Activated CD4-positive, alpha-beta T cell treated with anti-CD3 and anti-CD28 coated beads for 36 hours (primary cell): ENCODE measurements at regions not wholly inside any gene's neighbourhood (a gene's known extent, or its start where the extent isn't known, plus 50 kb on each side); places are given as distances from the start of the nearest gene placed in this dataset.
"Not testable (repeated sequence)": the region's sequence is repeated elsewhere in the genome, so short reads cannot be mapped to it uniquely, and the experiment has no call there.

ENCODE experiments used
- ATAC-seq: fragments of 200-7000 bp; cut with Tn5 transposase; one replicate; pipeline ENCODE4 v1.10.0; 2021; ENCODE audit warnings: mild to moderate bottlenecking, moderate library complexity
- CTCF ChIA-PET: fragments of 350-600 bp; sonication (Branson Sonifier 250); formaldehyde crosslinking; loops from one replicate; lab custom pipeline; 2021; ENCODE audit warnings: antibody characterized with exemption; lab: Charles Lee
- POLR2A ChIA-PET: fragments of 350-600 bp; sonication (Branson Sonifier 250); formaldehyde crosslinking; loops from one replicate; lab custom pipeline; 2021; ENCODE audit warnings: antibody characterized with exemption, inconsistent platforms; lab: Charles Lee
- DNase-seq: peaks from one replicate; pipeline ENCODE4 v3.0.0-alpha.2; 2020
- H3K27ac Mint-ChIP-seq: one replicate; pipeline ENCODE4 v1.8.0; 2021; ENCODE audit warnings: mixed read lengths
- H3K27me3 Mint-ChIP-seq: one replicate; pipeline ENCODE4 v1.8.0; 2021; ENCODE audit warnings: mixed read lengths
- H3K36me3 Mint-ChIP-seq: one replicate; pipeline ENCODE4 v1.8.0; 2021; ENCODE audit warnings: low read depth, mixed read lengths
- H3K4me1 Mint-ChIP-seq: one replicate; pipeline ENCODE4 v1.8.0; 2021; ENCODE audit warnings: mixed read lengths
- H3K4me3 Mint-ChIP-seq: one replicate; pipeline ENCODE4 v1.8.0; 2021; ENCODE audit warnings: mild to moderate bottlenecking, moderate library complexity, mixed read lengths
- H3K9me3 Mint-ChIP-seq: one replicate; pipeline ENCODE4 v1.8.0; 2021; ENCODE audit warnings: low read depth, mixed read lengths
- intact Hi-C, 2 experiments: fragments of 100-400 bp; cut with DNase I in 1 of 2; cut with micrococcal nuclease in 1 of 2; formaldehyde crosslinking; loops; one replicate each; pipeline versions ENCODE4 v1.14.2 to v1.15.1; 2022 to 2024; cut with DNase I, micrococcal nuclease

DNA sequence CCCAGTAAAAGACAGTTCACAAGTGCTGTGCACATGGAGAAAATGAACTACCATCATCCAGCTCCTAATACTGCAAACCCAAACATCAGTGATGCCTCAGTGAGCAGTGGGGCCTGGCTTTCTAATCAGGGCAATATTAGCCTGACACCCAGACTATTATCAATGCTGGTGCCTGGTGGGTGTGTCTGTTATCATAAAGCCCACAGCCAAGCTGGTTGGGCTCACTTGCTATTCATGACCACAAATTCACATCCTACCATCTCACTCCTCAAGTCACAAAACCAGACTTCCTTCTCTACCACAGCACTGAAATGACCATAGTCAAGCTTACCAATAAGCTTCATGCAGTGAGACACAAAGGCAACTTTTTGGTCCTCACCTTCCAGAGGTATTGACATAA, 180.8 kb upstream of the PLN start:
- no peak overlapping the region for H3K4me3 Mint-ChIP-seq
- ChIA-PET POLR2A (no interaction called here), CTCF (interaction anchor here (1.0 to 1.1 kb wide), 2 partner anchors 11 to 82 kb away, joined by 3 to 4 read pairs; no protein-coding TSS in a partner anchor)
- intact Hi-C loops = no loop called here
- no peaks in the 10 kb centered on the region for H3K27me3 Mint-ChIP-seq
- no peak overlapping the region for H3K27ac Mint-ChIP-seq
- H3K4me1 Mint-ChIP-seq = no peaks in the 10 kb centered on the region
- peaks cover 8% of the 10 kb centered on the region for H3K9me3 Mint-ChIP-seq
- H3K36me3 Mint-ChIP-seq = no peaks in the 10 kb centered on the region
- DNase-seq (no peak), ATAC-seq (no peak)

DNA sequence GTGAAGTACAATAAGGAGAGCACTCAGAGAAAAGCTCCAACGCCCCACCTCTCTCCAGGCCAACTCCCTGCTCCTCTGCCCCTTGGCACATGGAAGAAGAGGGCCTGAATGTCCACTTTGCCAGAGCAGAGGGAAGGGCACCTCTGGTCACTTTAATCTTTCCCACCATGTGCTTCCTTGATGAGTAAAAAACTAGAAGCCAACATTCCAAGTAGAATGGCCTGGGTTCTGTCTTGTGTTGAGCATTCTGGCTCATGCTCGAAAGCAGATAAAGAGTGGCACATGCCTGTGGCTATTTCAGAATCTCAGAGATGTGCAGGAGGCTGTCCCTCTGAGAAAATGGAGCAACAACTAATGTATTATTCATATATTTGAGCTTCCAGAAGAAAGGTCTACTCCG, 177.4 kb upstream of the PLN start:
- Mint-ChIP-seq H3K4me3 (no peak overlapping the region), H3K9me3 (peaks cover 8% of the 10 kb centered on the region), H3K27ac (no peak overlapping the region), H3K36me3 (no peaks in the 10 kb centered on the region), H3K4me1 (no peaks in the 10 kb centered on the region), H3K27me3 (no peaks in the 10 kb centered on the region)
- no peak for DNase-seq
- intact Hi-C loops = no loop called here
- no peak for ATAC-seq
- CTCF ChIA-PET = interaction anchor here (0.6 kb wide), 1 partner anchor 28 kb away, joined by 3 read pairs; no protein-coding TSS in a partner anchor
- POLR2A ChIA-PET = no interaction called here

DNA sequence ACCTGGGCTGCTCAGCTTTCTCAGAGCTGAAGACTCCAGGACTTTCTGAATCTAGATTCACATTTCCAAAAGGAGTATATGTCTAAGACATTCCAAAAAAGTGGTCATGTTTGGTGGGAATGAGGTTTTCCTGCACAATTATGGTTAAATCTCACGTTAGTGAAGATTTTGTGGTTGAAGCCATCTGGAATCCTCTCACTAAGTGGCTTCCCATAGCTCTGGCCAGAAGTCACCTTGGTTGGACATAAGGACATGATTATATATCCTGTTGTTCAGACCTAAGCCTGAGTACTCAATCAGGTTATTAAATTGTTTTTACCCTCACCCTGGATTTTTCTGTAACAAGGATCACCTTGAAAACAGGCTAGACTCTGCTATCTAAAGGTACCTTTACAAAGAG, 176.1 kb upstream of the PLN start:
- H3K36me3 Mint-ChIP-seq = no peaks in the 10 kb centered on the region
- no peaks in the 10 kb centered on the region for H3K4me1 Mint-ChIP-seq
- DNase-seq (no peak), ATAC-seq (no peak)
- no peaks in the 10 kb centered on the region for H3K27me3 Mint-ChIP-seq
- no peak overlapping the region for H3K27ac Mint-ChIP-seq
- peaks cover 8% of the 10 kb centered on the region for H3K9me3 Mint-ChIP-seq
- no peak overlapping the region for H3K4me3 Mint-ChIP-seq
- intact Hi-C loops = no loop called here
- CTCF ChIA-PET = no interaction called here
- POLR2A ChIA-PET = no interaction called here

- intact Hi-C loops = no loop called here
- no peak overlapping the region for H3K4me3 Mint-ChIP-seq
- ATAC-seq (no peak), DNase-seq (no peak)
- peaks cover 8% of the 10 kb centered on the region for H3K9me3 Mint-ChIP-seq
- H3K36me3 Mint-ChIP-seq = no peaks in the 10 kb centered on the region
- CTCF ChIA-PET = no interaction called here
- H3K27ac Mint-ChIP-seq = no peak overlapping the region
- POLR2A ChIA-PET = no interaction called here
- H3K4me1 Mint-ChIP-seq = no peaks in the 10 kb centered on the region
- H3K27me3 Mint-ChIP-seq = no peaks in the 10 kb centered on the region
Measured at GRCh38 chr6:118372413-118372812, 175.7 kb upstream of the PLN start.

- H3K27ac Mint-ChIP-seq = no peak overlapping the region
- ChIA-PET CTCF (no interaction called here), POLR2A (no interaction called here)
- DNase-seq (peak; percentile 4), ATAC-seq (no peak)
- H3K4me1 Mint-ChIP-seq = no peaks in the 10 kb centered on the region
- no peak overlapping the region for H3K4me3 Mint-ChIP-seq
- intact Hi-C loops = no loop called here
- H3K36me3 Mint-ChIP-seq = peaks cover 2% of the 10 kb centered on the region
- H3K27me3 Mint-ChIP-seq = no peaks in the 10 kb centered on the region
- no peaks in the 10 kb centered on the region for H3K9me3 Mint-ChIP-seq
Measured at GRCh38 chr6:118377711-118378414, 170.2 kb upstream of the PLN start.

GRCh38 chr6:118380620-118381019, 167.5 kb upstream of the PLN start:
- H3K36me3 Mint-ChIP-seq, intact Hi-C loops, H3K27ac Mint-ChIP-seq, ATAC-seq, POLR2A ChIA-PET, H3K4me3 Mint-ChIP-seq, CTCF ChIA-PET, H3K4me1 Mint-ChIP-seq, DNase-seq, H3K27me3 Mint-ChIP-seq, H3K9me3 Mint-ChIP-seq: not testable (repeated sequence)

DNA sequence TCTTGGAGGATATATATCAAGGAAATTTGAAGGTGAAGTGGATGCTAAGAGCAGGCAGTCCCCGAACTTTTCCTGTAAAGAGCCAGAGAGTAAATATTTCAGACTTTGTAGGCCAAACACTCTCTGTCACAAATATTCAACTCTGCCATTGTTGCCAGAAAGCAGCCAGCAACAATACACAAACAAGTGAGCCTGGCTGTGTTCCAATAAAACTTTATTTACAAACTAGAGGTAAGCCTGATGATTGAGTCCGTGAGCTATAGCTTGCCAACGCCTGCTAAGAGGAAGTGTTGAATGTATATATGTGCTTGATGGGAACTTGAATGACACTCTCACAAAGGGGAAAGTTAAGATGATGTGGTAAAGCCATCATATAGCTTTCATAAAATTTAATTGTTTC, 166.0 kb upstream of the PLN start:
- H3K27me3 Mint-ChIP-seq = no peaks in the 10 kb centered on the region
- H3K27ac Mint-ChIP-seq = no peak overlapping the region
- ChIA-PET POLR2A (no interaction called here), CTCF (no interaction called here)
- DNase-seq (no peak), ATAC-seq (no peak)
- peaks cover 1% of the 10 kb centered on the region for H3K9me3 Mint-ChIP-seq
- H3K4me3 Mint-ChIP-seq = no peak overlapping the region
- intact Hi-C loops = no loop called here
- H3K36me3 Mint-ChIP-seq = peaks cover 2% of the 10 kb centered on the region
- no peaks in the 10 kb centered on the region for H3K4me1 Mint-ChIP-seq

GRCh38 chr6:118383924-118384323, 164.2 kb upstream of the PLN start:
- ATAC-seq (no peak), DNase-seq (no peak)
- ChIA-PET CTCF (no interaction called here), POLR2A (no interaction called here)
- peaks cover 2% of the 10 kb centered on the region for H3K9me3 Mint-ChIP-seq
- intact Hi-C loops = no loop called here
- no peak overlapping the region for H3K4me3 Mint-ChIP-seq
- H3K27me3 Mint-ChIP-seq = no peaks in the 10 kb centered on the region
- no peaks in the 10 kb centered on the region for H3K4me1 Mint-ChIP-seq
- no peak overlapping the region for H3K27ac Mint-ChIP-seq
- peaks cover 2% of the 10 kb centered on the region for H3K36me3 Mint-ChIP-seq

- no peak overlapping the region for H3K27ac Mint-ChIP-seq
- intact Hi-C loops = no loop called here
- H3K4me3 Mint-ChIP-seq = no peak overlapping the region
- POLR2A ChIA-PET = no interaction called here
- H3K4me1 Mint-ChIP-seq = peaks cover 3% of the 10 kb centered on the region
- peaks cover 2% of the 10 kb centered on the region for H3K9me3 Mint-ChIP-seq
- H3K36me3 Mint-ChIP-seq = no peaks in the 10 kb centered on the region
- no peaks in the 10 kb centered on the region for H3K27me3 Mint-ChIP-seq
- no peak for ATAC-seq
- no peak for DNase-seq
- CTCF ChIA-PET = interaction anchor here (1.4 kb wide), 1 partner anchor 11 kb away, joined by 4 read pairs; no protein-coding TSS in a partner anchor
Measured at GRCh38 chr6:118386975-118387374, 161.1 kb upstream of the PLN start.

GRCh38 chr6:118387921-118388701, 160.0 kb upstream of the PLN start:
- DNase-seq = no peak
- Mint-ChIP-seq H3K36me3 (no peaks in the 10 kb centered on the region), H3K27me3 (no peaks in the 10 kb centered on the region), H3K9me3 (peaks cover 2% of the 10 kb centered on the region), H3K4me3 (no peak overlapping the region), H3K27ac (no peak overlapping the region), H3K4me1 (peaks cover 3% of the 10 kb centered on the region)
- CTCF ChIA-PET = interaction anchor here (1.4 kb wide), 2 partner anchors 10 to 722 kb away, joined by 3 to 4 read pairs; no protein-coding TSS in a partner anchor
- POLR2A ChIA-PET = no interaction called here
- intact Hi-C loops = no loop called here
- no peak for ATAC-seq

DNA sequence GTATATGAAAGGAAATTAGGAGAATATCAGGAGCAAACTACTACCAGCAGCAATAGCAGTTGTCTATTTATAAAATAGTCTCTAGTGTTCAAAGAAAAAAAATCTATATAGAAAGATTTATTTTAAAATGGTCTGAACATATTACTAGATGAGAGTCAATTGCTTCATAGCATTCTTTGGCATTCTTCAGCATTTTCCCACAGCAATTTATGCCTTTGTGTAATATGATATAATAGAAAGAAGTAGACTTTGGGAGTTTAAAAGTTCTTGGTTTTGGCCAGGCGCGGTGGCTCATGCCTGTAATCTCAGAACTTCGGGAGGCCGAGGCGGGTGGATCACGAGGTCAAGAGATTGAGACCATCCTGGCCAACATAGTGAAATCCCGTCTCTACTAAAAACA, 157.0 kb upstream of the PLN start:
- ATAC-seq (no peak), DNase-seq (no peak)
- POLR2A ChIA-PET = interaction anchor here (0.7 kb wide), 1 partner anchor 80 kb away, joined by 7 read pairs; no protein-coding TSS in a partner anchor
- no peaks in the 10 kb centered on the region for H3K36me3 Mint-ChIP-seq
- H3K27me3 Mint-ChIP-seq = no peaks in the 10 kb centered on the region
- CTCF ChIA-PET = interaction anchor here (0.7 to 1.3 kb wide), 2 partner anchors 14 to 738 kb away, joined by 3 read pairs; no protein-coding TSS in a partner anchor
- H3K9me3 Mint-ChIP-seq = peaks cover 2% of the 10 kb centered on the region
- intact Hi-C loops = no loop called here
- H3K4me3 Mint-ChIP-seq = no peak overlapping the region
- H3K4me1 Mint-ChIP-seq = peaks cover 3% of the 10 kb centered on the region
- H3K27ac Mint-ChIP-seq = no peak overlapping the region

DNA sequence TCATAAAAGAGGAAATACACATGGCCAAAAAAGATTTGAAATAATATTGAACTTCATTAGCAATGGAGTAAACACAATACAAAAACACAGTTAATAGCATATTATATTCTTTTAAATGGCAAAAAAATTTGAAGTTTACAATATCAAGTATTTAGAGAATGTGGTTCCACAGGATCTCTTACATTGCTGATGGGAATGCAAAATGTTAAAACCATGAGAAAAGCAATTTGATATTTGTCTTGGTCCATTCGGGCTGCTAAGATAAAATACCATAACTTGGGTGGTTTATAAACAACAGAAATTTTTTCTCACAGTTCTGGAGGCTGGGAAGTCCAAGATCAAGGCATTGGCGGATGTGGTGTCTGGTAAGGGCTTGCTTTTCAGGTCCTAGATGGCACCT, 154.0 kb upstream of the PLN start:
- DNase-seq (no peak), ATAC-seq (no peak)
- ChIA-PET CTCF (interaction anchor here (1.0 kb wide), 1 partner anchor 59 kb away, joined by 3 read pairs; no protein-coding TSS in a partner anchor), POLR2A (no interaction called here)
- Mint-ChIP-seq H3K27me3 (no peaks in the 10 kb centered on the region), H3K27ac (no peak overlapping the region), H3K9me3 (no peaks in the 10 kb centered on the region), H3K4me3 (no peak overlapping the region), H3K36me3 (no peaks in the 10 kb centered on the region), H3K4me1 (peaks cover 3% of the 10 kb centered on the region)
- intact Hi-C loops = no loop called here
